HG02763 (cell line): ENCODE measurements at regions not wholly inside any gene's neighbourhood (a gene's known extent, or its start where the extent isn't known, plus 50 kb on each side); places are given as distances from the start of the nearest gene placed in this dataset.

Experiments
- ATAC-seq: cut with Tn5 transposase; IDR thresholded peaks from one replicate; pipeline ENCODE4 v1.9.1; 2021; ENCODE audit warnings: mild to moderate bottlenecking, moderate library complexity; ENCODE audit not compliant: unreplicated experiment

GRCh38 chr20:48166082-48166835 lies 381.0 kb upstream of the SULF2 start:
- no peak for ATAC-seq

- no peak for ATAC-seq
These were observed 380.1 kb upstream of the SULF2 start for GRCh38 chr20:48165401-48165685.

- ATAC-seq, result no peak
These were observed 379.5 kb upstream of the SULF2 start for GRCh38 chr20:48164566-48165400.

- ATAC-seq, result no peak
These were observed 378.8 kb upstream of the SULF2 start for GRCh38 chr20:48164034-48164433.

GRCh38 chr20:48163505-48163904 lies 378.2 kb upstream of the SULF2 start:
- ATAC-seq, result no peak

GRCh38 chr20:48162621-48163020 lies 377.3 kb upstream of the SULF2 start:
- no peak for ATAC-seq

GRCh38 chr20:48159145-48160008 lies 374.1 kb upstream of the SULF2 start:
- ATAC-seq, result no peak

GRCh38 chr20:48158014-48158413 lies 372.7 kb upstream of the SULF2 start:
- ATAC-seq, result no peak

GRCh38 chr20:48156951-48157700 lies 371.8 kb upstream of the SULF2 start:
- no peak for ATAC-seq

GRCh38 chr20:48156521-48156920 lies 371.2 kb upstream of the SULF2 start:
- no peak for ATAC-seq

- ATAC-seq, result no peak
These were observed 370.0 kb upstream of the SULF2 start for GRCh38 chr20:48155268-48155667.

GRCh38 chr20:48154040-48154765 lies 368.9 kb upstream of the SULF2 start:
- no peak for ATAC-seq

GRCh38 chr20:48153523-48153922 lies 368.2 kb upstream of the SULF2 start:
- ATAC-seq, result no peak

GRCh38 chr20:48153103-48153502 lies 367.8 kb upstream of the SULF2 start:
- ATAC-seq, result no peak

- ATAC-seq, result no peak
These were observed 365.3 kb upstream of the SULF2 start for GRCh38 chr20:48150568-48150967.

GRCh38 chr20:48149902-48150301 lies 364.6 kb upstream of the SULF2 start:
- ATAC-seq, result no peak

GRCh38 chr20:48148916-48149672 lies 363.8 kb upstream of the SULF2 start:
- no peak for ATAC-seq

GRCh38 chr20:48148020-48148419 lies 362.7 kb upstream of the SULF2 start:
- no peak for ATAC-seq

GRCh38 chr20:48147311-48147710 lies 362.0 kb upstream of the SULF2 start:
- no peak for ATAC-seq
